ENCODE measurements at regions not wholly inside any gene's neighbourhood (a gene's known extent, or its start where the extent isn't known, plus 50 kb on each side); places are given as distances from the start of the nearest gene placed in this dataset.

GRCh38 chr5:127998950-127999615, 84.5 kb upstream of the SLC12A2 start:
- no peak for TF ChIP-seq EP300 (IDR thresholded peaks at IDR 0.05)
- no peak for TF ChIP-seq POLR2A (IDR thresholded peaks at IDR 0.05)
- TF ChIP-seq CTCF (IDR thresholded peaks at IDR 0.05) = no peak
- Histone ChIP-seq H3K4me1 (ENCODE audit: insufficient read depth) (peaks cover 10% of the 10 kb centered on the region), H3K27me3 (no peaks in the 10 kb centered on the region), H3K4me3 (no peak overlapping the region), H3K9me3 (no peaks in the 10 kb centered on the region), H3K36me3 (no peaks in the 10 kb centered on the region), H3K27ac (no peak overlapping the region)
- WGBS, 3 donors = 97 to 99% (median 98%) methylated on average over 3 of the region's 3 CpGs
- intact Hi-C loops (cut with DNase I) = no loop called here
- no peak for DNase-seq

- H3K27ac ChIP-seq = no peak overlapping the region
- intact Hi-C loops (cut with DNase I) = no loop called here
- no peak for DNase-seq
- no peaks in the 10 kb centered on the region for H3K36me3 ChIP-seq
- H3K9me3 ChIP-seq = no peaks in the 10 kb centered on the region
- H3K27me3 ChIP-seq = no peaks in the 10 kb centered on the region
- TF ChIP-seq EP300 (IDR thresholded peaks at IDR 0.05) (no peak), CTCF (IDR thresholded peaks at IDR 0.05) (no peak), POLR2A (IDR thresholded peaks at IDR 0.05) (no peak)
- no peak overlapping the region for H3K4me3 ChIP-seq
- 41 to 55% (median 42%) methylated on average over 1 of the region's 1 CpG for WGBS, 3 donors
- H3K4me1 ChIP-seq (ENCODE audit: insufficient read depth) = peaks cover 10% of the 10 kb centered on the region
These were observed 83.7 kb upstream of the SLC12A2 start for GRCh38 chr5:127999909-128000308.

GRCh38 chr5:128002425-128002824, 81.1 kb upstream of the SLC12A2 start:
- no peak for DNase-seq
- Histone ChIP-seq H3K36me3 (no peaks in the 10 kb centered on the region), H3K4me1 (ENCODE audit: insufficient read depth) (peaks cover 3% of the 10 kb centered on the region), H3K27me3 (no peaks in the 10 kb centered on the region), H3K27ac (no peak overlapping the region), H3K4me3 (no peak overlapping the region), H3K9me3 (no peaks in the 10 kb centered on the region)
- WGBS, 3 donors = 38 to 46% (median 39%) methylated on average over 5 of the region's 5 CpGs
- intact Hi-C loops (cut with DNase I) = no loop called here
- no peak for TF ChIP-seq POLR2A (IDR thresholded peaks at IDR 0.05)
- TF ChIP-seq CTCF (IDR thresholded peaks at IDR 0.05) = no peak
- TF ChIP-seq EP300 (IDR thresholded peaks at IDR 0.05) = no peak

GRCh38 chr5:128007939-128008338, 75.6 kb upstream of the SLC12A2 start:
- Histone ChIP-seq H3K4me3 (no peak overlapping the region), H3K4me1 (ENCODE audit: insufficient read depth) (no peaks in the 10 kb centered on the region), H3K9me3 (no peaks in the 10 kb centered on the region), H3K27me3 (peaks cover 3% of the 10 kb centered on the region), H3K36me3 (no peaks in the 10 kb centered on the region), H3K27ac (no peak overlapping the region)
- DNase-seq = no peak
- 84 to 91% (median 88%) methylated on average over 2 of the region's 2 CpGs for WGBS, 3 donors
- intact Hi-C loops (cut with DNase I) = no loop called here
- TF ChIP-seq CTCF (IDR thresholded peaks at IDR 0.05) (no peak), POLR2A (IDR thresholded peaks at IDR 0.05) (no peak), EP300 (IDR thresholded peaks at IDR 0.05) (no peak)
